ENCODE measurements at regions not wholly inside any gene's neighbourhood (a gene's known extent, or its start where the extent isn't known, plus 50 kb on each side); places are given as distances from the start of the nearest gene placed in this dataset.

- Histone ChIP-seq H3K36me3 (ENCODE audit: insufficient read depth) (no peaks in the 10 kb centered on the region), H3K9me2 (ENCODE audit: insufficient read depth) (0 out of 2 replicates have a peak, but pooled peaks cover 7% of the 10 kb centered on the region), H3F3A (replicated peaks; ENCODE audit: low read depth) (no peaks in the 10 kb centered on the region; the same call in 1 of the 2 replicates), H3K4me2 (no peak overlapping the region), H3K27me3 (ENCODE audit: insufficient read depth) (no peaks in the 10 kb centered on the region), H4K20me1 (replicated peaks; ENCODE audit: insufficient read depth) (no peaks in the 10 kb centered on the region), H3K27ac (ENCODE audit: low read depth) (no peak overlapping the region), H3K79me2 (replicated peaks; ENCODE audit: insufficient read depth) (no peaks in the 10 kb centered on the region), H2AFZ (0 out of 2 replicates have a peak overlapping the region, but pooled peaks have one; percentile 33), H3K4me1 (ENCODE audit: insufficient read depth) (no peaks in the 10 kb centered on the region), H3K4me3 (no peak overlapping the region)
- no peak overlapping the region for H3K27ac Mint-ChIP-seq
- peaks cover 4% of the 10 kb centered on the region; the same call in 1 of the 3 replicates for H3K9me3 Mint-ChIP-seq
- H3K27me3 Mint-ChIP-seq (ENCODE audit: insufficient read depth, low read depth, poor library complexity): no peaks in the 10 kb centered on the region
- H3K4me1 Mint-ChIP-seq: no peaks in the 10 kb centered on the region
- peak; percentile 5 for DNase-seq (ENCODE audit: low spot score)
- no peak for ATAC-seq
- H3K4me3 Mint-ChIP-seq: no peak overlapping the region
- no peaks in the 10 kb centered on the region for H3K36me3 Mint-ChIP-seq (ENCODE audit: low read depth)
- TF ChIP-seq REST (IDR thresholded peaks at IDR 0.05; ENCODE audit: unreplicated experiment) (no peak), CREB1 (CRISPR knock-in tag; IDR thresholded peaks at IDR 0.05; ENCODE audit: low read depth) (no peak), ZNF462 (CRISPR knock-in tag; IDR thresholded peaks at IDR 0.05) (no peak), EZH2phosphoT487 (IDR thresholded peaks at IDR 0.05; ENCODE audit: unreplicated experiment) (no peak), ZNF114 (CRISPR knock-in tag; IDR thresholded peaks at IDR 0.05) (no peak), ETS1 (IDR thresholded peaks at IDR 0.05) (no peak), POLR2AphosphoS5 (IDR thresholded peaks at IDR 0.05; ENCODE audit: low read depth) (no peak), NANOG (IDR thresholded peaks at IDR 0.05; ENCODE audit: borderline replicate concordance) (no peak), EZH2 (IDR thresholded peaks at IDR 0.05; ENCODE audit: low read depth, unreplicated experiment) (no peak), JUNB (IDR thresholded peaks at IDR 0.05; ENCODE audit: unreplicated experiment) (no peak), ZNF331 (CRISPR knock-in tag; IDR thresholded peaks at IDR 0.05; ENCODE audit: low read depth) (no peak), STAT1 (IDR thresholded peaks at IDR 0.05; ENCODE audit: unreplicated experiment) (no peak)
Measured at GRCh38 chr4:43763029-43763610, 685.5 kb downstream of the KCTD8 start.

Data from GM23338 (cell line).